ENCODE measurements at regions not wholly inside any gene's neighbourhood (a gene's known extent, or its start where the extent isn't known, plus 50 kb on each side); places are given as distances from the start of the nearest gene placed in this dataset.

DNA sequence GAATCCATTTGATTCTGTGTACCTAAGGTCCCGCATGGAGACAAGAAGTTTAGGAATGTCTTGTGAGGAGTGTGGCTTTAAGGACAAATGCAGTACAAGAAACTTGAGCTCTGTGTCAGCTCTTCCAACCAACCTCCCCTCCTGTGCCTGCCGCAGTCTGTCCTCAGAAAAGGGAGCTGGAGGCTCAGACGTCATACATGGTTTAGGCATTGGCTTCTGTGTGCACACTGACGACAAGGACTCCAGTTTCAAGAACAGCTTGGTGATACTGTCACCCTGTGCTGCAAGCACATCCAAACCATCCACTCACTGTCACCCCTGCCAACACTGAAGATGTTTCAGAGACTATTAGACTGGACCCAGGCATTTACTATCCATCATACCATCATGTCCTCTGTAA is 470.4 kb downstream of the IRS1 start:
- Histone ChIP-seq H3K9me2 (ENCODE audit: low read depth, low read length) (no peaks in the 10 kb centered on the region), H3F3A (ENCODE audit: insufficient read depth, low read length) (no peaks in the 10 kb centered on the region), H3K79me2 (ENCODE audit: insufficient read depth, low read length) (no peaks in the 10 kb centered on the region), H3K36me3 (ENCODE audit: insufficient read depth, low read length) (no peaks in the 10 kb centered on the region), H3K4me1 (ENCODE audit: insufficient read depth, low read length, severe bottlenecking) (no peaks in the 10 kb centered on the region), H3K9ac (ENCODE audit: low read length) (no peak overlapping the region), H3K27ac (ENCODE audit: low read depth, low read length, poor library complexity, severe bottlenecking) (no peak overlapping the region), H3K4me3 (ENCODE audit: low read depth, low read length, poor library complexity, severe bottlenecking) (no peak overlapping the region), H3K4me2 (ENCODE audit: low read length) (no peak overlapping the region), H2AFZ (ENCODE audit: low read length) (no peak overlapping the region), H3K9me3 (ENCODE audit: low read length) (no peaks in the 10 kb centered on the region), H3K27me3 (ENCODE audit: insufficient read depth, low read length) (no peaks in the 10 kb centered on the region), H4K20me1 (ENCODE audit: insufficient read depth, low read length) (no peaks in the 10 kb centered on the region)
- TF ChIP-seq CTCF (IDR thresholded peaks at IDR 0.05; ENCODE audit: low read length) (no peak), EZH2 (IDR thresholded peaks at IDR 0.05; ENCODE audit: borderline replicate concordance, low read length) (no peak)

DNA sequence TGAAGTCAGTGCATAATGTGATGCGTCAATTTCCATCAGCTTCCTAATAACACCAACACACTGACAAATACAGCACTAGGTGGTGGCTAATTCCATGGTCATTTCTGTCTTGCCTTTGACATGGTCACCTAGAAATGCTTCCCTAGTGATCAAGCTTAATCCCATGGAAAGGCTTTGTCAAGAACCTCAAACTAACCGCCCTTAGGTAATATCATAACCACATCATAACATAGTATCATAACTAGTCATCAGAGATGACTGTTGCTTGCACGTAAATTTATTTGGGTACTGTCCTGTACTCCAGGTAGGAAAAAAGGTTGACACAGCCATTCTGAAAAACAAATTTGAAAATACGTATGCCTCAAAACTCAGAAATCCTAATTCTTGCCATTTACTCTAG is 471.8 kb downstream of the IRS1 start:
- H3K4me3 ChIP-seq (ENCODE audit: low read depth, low read length, poor library complexity, severe bottlenecking): no peak overlapping the region
- H3K36me3 ChIP-seq (ENCODE audit: insufficient read depth, low read length): no peaks in the 10 kb centered on the region
- H3K9me3 ChIP-seq (ENCODE audit: low read length): no peaks in the 10 kb centered on the region
- no peak overlapping the region for H3K4me2 ChIP-seq (ENCODE audit: low read length)
- H3K79me2 ChIP-seq (ENCODE audit: insufficient read depth, low read length): no peaks in the 10 kb centered on the region
- TF ChIP-seq EZH2 (IDR thresholded peaks at IDR 0.05; ENCODE audit: borderline replicate concordance, low read length) (no peak), CTCF (IDR thresholded peaks at IDR 0.05; ENCODE audit: low read length) (no peak)
- no peak overlapping the region for H2AFZ ChIP-seq (ENCODE audit: low read length)
- no peaks in the 10 kb centered on the region for H3F3A ChIP-seq (ENCODE audit: insufficient read depth, low read length)
- no peak overlapping the region for H3K9ac ChIP-seq (ENCODE audit: low read length)
- H3K27me3 ChIP-seq (ENCODE audit: insufficient read depth, low read length): no peaks in the 10 kb centered on the region
- no peak overlapping the region for H3K27ac ChIP-seq (ENCODE audit: low read depth, low read length, poor library complexity, severe bottlenecking)
- H3K4me1 ChIP-seq (ENCODE audit: insufficient read depth, low read length, severe bottlenecking): no peaks in the 10 kb centered on the region
- H3K9me2 ChIP-seq (ENCODE audit: low read depth, low read length): no peaks in the 10 kb centered on the region
- H4K20me1 ChIP-seq (ENCODE audit: insufficient read depth, low read length): no peaks in the 10 kb centered on the region

DNA sequence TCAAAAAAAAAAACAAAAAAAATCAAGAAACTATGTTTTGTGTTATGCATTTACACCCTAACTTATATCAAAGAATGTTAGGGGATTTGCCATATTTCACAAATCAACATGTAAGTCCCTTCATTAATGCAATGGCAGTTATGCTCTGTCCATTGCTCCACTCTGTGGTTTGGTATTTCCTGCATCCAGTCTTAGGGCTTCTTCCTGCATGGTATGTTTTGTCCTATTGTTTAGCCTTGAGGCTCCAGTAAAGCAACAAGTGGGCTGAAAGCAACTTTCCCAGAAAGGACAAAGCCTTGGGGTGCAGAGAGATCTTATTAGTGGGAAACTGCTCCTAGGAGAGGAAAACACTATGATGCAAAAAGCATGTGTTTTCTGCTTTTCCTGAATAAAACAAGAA is 474.1 kb downstream of the IRS1 start:
- no peak overlapping the region for H3K27ac ChIP-seq (ENCODE audit: low read depth, low read length, poor library complexity, severe bottlenecking)
- H3K79me2 ChIP-seq (ENCODE audit: insufficient read depth, low read length): no peaks in the 10 kb centered on the region
- H3K4me3 ChIP-seq (ENCODE audit: low read depth, low read length, poor library complexity, severe bottlenecking): no peak overlapping the region
- H4K20me1 ChIP-seq (ENCODE audit: insufficient read depth, low read length): no peaks in the 10 kb centered on the region
- no peaks in the 10 kb centered on the region for H3F3A ChIP-seq (ENCODE audit: insufficient read depth, low read length)
- TF ChIP-seq CTCF (IDR thresholded peaks at IDR 0.05; ENCODE audit: low read length): no peak
- no peak for TF ChIP-seq EZH2 (IDR thresholded peaks at IDR 0.05; ENCODE audit: borderline replicate concordance, low read length)
- H3K4me2 ChIP-seq (ENCODE audit: low read length): no peak overlapping the region
- H3K4me1 ChIP-seq (ENCODE audit: insufficient read depth, low read length, severe bottlenecking): no peaks in the 10 kb centered on the region
- H3K9me3 ChIP-seq (ENCODE audit: low read length): no peaks in the 10 kb centered on the region
- no peak overlapping the region for H3K9ac ChIP-seq (ENCODE audit: low read length)
- no peaks in the 10 kb centered on the region for H3K27me3 ChIP-seq (ENCODE audit: insufficient read depth, low read length)
- H2AFZ ChIP-seq (ENCODE audit: low read length): no peak overlapping the region
- H3K36me3 ChIP-seq (ENCODE audit: insufficient read depth, low read length): no peaks in the 10 kb centered on the region
- no peaks in the 10 kb centered on the region for H3K9me2 ChIP-seq (ENCODE audit: low read depth, low read length)

All from OCI-LY1 (cell line).